ENCODE measurements at regions not wholly inside any gene's neighbourhood (a gene's known extent, or its start where the extent isn't known, plus 50 kb on each side); places are given as distances from the start of the nearest gene placed in this dataset.

GRCh38 chr6:165742047-165742446 lies 79.0 kb upstream of the PDE10A start:
- no peak for ATAC-seq (replicated peaks; ENCODE audit: extremely low read depth, poor library complexity, severe bottlenecking)
- H3K27ac Mint-ChIP-seq (ENCODE audit: low read depth) = no peak overlapping the region
- H3K27me3 Mint-ChIP-seq = no peaks in the 10 kb centered on the region
- H3K36me3 Mint-ChIP-seq (ENCODE audit: insufficient read depth) = no peaks in the 10 kb centered on the region
- H3K4me1 Mint-ChIP-seq = no peaks in the 10 kb centered on the region
- no peaks in the 10 kb centered on the region for H3K9me3 Mint-ChIP-seq
- no peak for DNase-seq (ENCODE audit: low spot score in 2 of 2)
- H3K4me3 Mint-ChIP-seq = no peak overlapping the region

- ATAC-seq (replicated peaks; ENCODE audit: extremely low read depth, poor library complexity, severe bottlenecking) = no peak
- H3K27me3 Mint-ChIP-seq = no peaks in the 10 kb centered on the region
Measured at GRCh38 chr6:165737396-165737795, 74.4 kb upstream of the PDE10A start.

GRCh38 chr6:165735065-165735464 lies 72.0 kb upstream of the PDE10A start:
- Mint-ChIP-seq H3K9me3 (peaks cover 7% of the 10 kb centered on the region), H3K4me3 (no peak overlapping the region), H3K36me3 (ENCODE audit: insufficient read depth) (no peaks in the 10 kb centered on the region), H3K27ac (ENCODE audit: low read depth) (no peak overlapping the region), H3K27me3 (no peaks in the 10 kb centered on the region), H3K4me1 (no peaks in the 10 kb centered on the region)
- no peak for ATAC-seq (replicated peaks; ENCODE audit: extremely low read depth, poor library complexity, severe bottlenecking)
- DNase-seq (ENCODE audit: low spot score in 2 of 2) = no peak

More at GRCh38 chr6:165737396-165737795, 74.4 kb upstream of the PDE10A start:
- no peaks in the 10 kb centered on the region for H3K36me3 Mint-ChIP-seq (ENCODE audit: insufficient read depth)
- no peak overlapping the region for H3K27ac Mint-ChIP-seq (ENCODE audit: low read depth)
- no peak overlapping the region for H3K4me3 Mint-ChIP-seq
- H3K4me1 Mint-ChIP-seq = no peaks in the 10 kb centered on the region
- no peak for DNase-seq (ENCODE audit: low spot score in 2 of 2)
- H3K9me3 Mint-ChIP-seq = peaks cover 7% of the 10 kb centered on the region

- Mint-ChIP-seq H3K36me3 (ENCODE audit: insufficient read depth) (no peaks in the 10 kb centered on the region), H3K4me3 (no peak overlapping the region), H3K9me3 (peaks cover 7% of the 10 kb centered on the region), H3K27ac (ENCODE audit: low read depth) (no peak overlapping the region), H3K4me1 (no peaks in the 10 kb centered on the region), H3K27me3 (no peaks in the 10 kb centered on the region)
- ATAC-seq (replicated peaks; ENCODE audit: extremely low read depth, poor library complexity, severe bottlenecking) = no peak
- DNase-seq (ENCODE audit: low spot score in 2 of 2) = no peak
Measured at GRCh38 chr6:165733489-165733791, 70.4 kb upstream of the PDE10A start.

- H3K36me3 Mint-ChIP-seq (ENCODE audit: insufficient read depth) = no peaks in the 10 kb centered on the region
- peaks cover 7% of the 10 kb centered on the region for H3K9me3 Mint-ChIP-seq
- H3K27ac Mint-ChIP-seq (ENCODE audit: low read depth) = no peak overlapping the region
- no peak overlapping the region for H3K4me3 Mint-ChIP-seq
- H3K4me1 Mint-ChIP-seq = no peaks in the 10 kb centered on the region
- DNase-seq (ENCODE audit: low spot score in 2 of 2) (no peak), ATAC-seq (replicated peaks; ENCODE audit: extremely low read depth, poor library complexity, severe bottlenecking) (no peak)
- H3K27me3 Mint-ChIP-seq = no peaks in the 10 kb centered on the region
Measured at GRCh38 chr6:165732696-165733488, 69.9 kb upstream of the PDE10A start.

- no peak for ATAC-seq (replicated peaks; ENCODE audit: extremely low read depth, poor library complexity, severe bottlenecking)
- Mint-ChIP-seq H3K27me3 (no peaks in the 10 kb centered on the region), H3K36me3 (ENCODE audit: insufficient read depth) (no peaks in the 10 kb centered on the region), H3K9me3 (no peaks in the 10 kb centered on the region), H3K27ac (ENCODE audit: low read depth) (no peak overlapping the region), H3K4me1 (no peaks in the 10 kb centered on the region), H3K4me3 (no peak overlapping the region)
- no peak for DNase-seq (ENCODE audit: low spot score in 2 of 2)
Measured at GRCh38 chr6:165729307-165729936, 66.4 kb upstream of the PDE10A start.

GRCh38 chr6:165728216-165728615 lies 65.2 kb upstream of the PDE10A start:
- ATAC-seq (replicated peaks; ENCODE audit: extremely low read depth, poor library complexity, severe bottlenecking) (no peak), DNase-seq (ENCODE audit: low spot score in 2 of 2) (no peak)
- Mint-ChIP-seq H3K27me3 (no peaks in the 10 kb centered on the region), H3K4me3 (no peak overlapping the region), H3K9me3 (no peaks in the 10 kb centered on the region), H3K36me3 (ENCODE audit: insufficient read depth) (no peaks in the 10 kb centered on the region), H3K27ac (ENCODE audit: low read depth) (no peak overlapping the region), H3K4me1 (no peaks in the 10 kb centered on the region)

GRCh38 chr6:165726965-165727381 lies 63.9 kb upstream of the PDE10A start:
- H3K36me3 Mint-ChIP-seq (ENCODE audit: insufficient read depth) = no peaks in the 10 kb centered on the region
- no peak for ATAC-seq (replicated peaks; ENCODE audit: extremely low read depth, poor library complexity, severe bottlenecking)
- H3K27ac Mint-ChIP-seq (ENCODE audit: low read depth) = no peak overlapping the region
- H3K9me3 Mint-ChIP-seq = no peaks in the 10 kb centered on the region
- no peak overlapping the region for H3K4me3 Mint-ChIP-seq
- no peaks in the 10 kb centered on the region for H3K27me3 Mint-ChIP-seq
- no peak for DNase-seq (ENCODE audit: low spot score in 2 of 2)
- H3K4me1 Mint-ChIP-seq = no peaks in the 10 kb centered on the region

GRCh38 chr6:165726290-165726875 lies 63.3 kb upstream of the PDE10A start:
- DNase-seq (ENCODE audit: low spot score in 2 of 2) = no peak
- Mint-ChIP-seq H3K4me1 (no peaks in the 10 kb centered on the region), H3K4me3 (no peak overlapping the region), H3K27me3 (no peaks in the 10 kb centered on the region), H3K36me3 (ENCODE audit: insufficient read depth) (no peaks in the 10 kb centered on the region), H3K9me3 (no peaks in the 10 kb centered on the region), H3K27ac (ENCODE audit: low read depth) (no peak overlapping the region)
- ATAC-seq (replicated peaks; ENCODE audit: extremely low read depth, poor library complexity, severe bottlenecking) = no peak

- ATAC-seq (replicated peaks; ENCODE audit: extremely low read depth, poor library complexity, severe bottlenecking) = no peak
- DNase-seq (ENCODE audit: low spot score in 2 of 2) = no peak
- no peak overlapping the region for H3K4me3 Mint-ChIP-seq
- H3K36me3 Mint-ChIP-seq (ENCODE audit: insufficient read depth) = no peaks in the 10 kb centered on the region
- no peak overlapping the region for H3K27ac Mint-ChIP-seq (ENCODE audit: low read depth)
- no peaks in the 10 kb centered on the region for H3K27me3 Mint-ChIP-seq
- H3K4me1 Mint-ChIP-seq = no peaks in the 10 kb centered on the region
- H3K9me3 Mint-ChIP-seq = no peaks in the 10 kb centered on the region
Measured at GRCh38 chr6:165725201-165725600, 62.2 kb upstream of the PDE10A start.

GRCh38 chr6:165723326-165723725 lies 60.3 kb upstream of the PDE10A start:
- DNase-seq (ENCODE audit: low spot score in 2 of 2) = no peak
- no peak overlapping the region for H3K4me3 Mint-ChIP-seq
- no peaks in the 10 kb centered on the region for H3K36me3 Mint-ChIP-seq (ENCODE audit: insufficient read depth)

GRCh38 chr6:165722022-165722421 lies 59.0 kb upstream of the PDE10A start:
- ATAC-seq (replicated peaks; ENCODE audit: extremely low read depth, poor library complexity, severe bottlenecking) = no peak
- Mint-ChIP-seq H3K4me3 (no peak overlapping the region), H3K9me3 (no peaks in the 10 kb centered on the region), H3K36me3 (ENCODE audit: insufficient read depth) (no peaks in the 10 kb centered on the region), H3K4me1 (no peaks in the 10 kb centered on the region), H3K27ac (ENCODE audit: low read depth) (no peak overlapping the region), H3K27me3 (peaks cover 21% of the 10 kb centered on the region)
- DNase-seq (ENCODE audit: low spot score in 2 of 2) = no peak

More at GRCh38 chr6:165723326-165723725, 60.3 kb upstream of the PDE10A start:
- Mint-ChIP-seq H3K27ac (ENCODE audit: low read depth) (no peak overlapping the region), H3K4me1 (no peaks in the 10 kb centered on the region), H3K27me3 (peaks cover 12% of the 10 kb centered on the region), H3K9me3 (no peaks in the 10 kb centered on the region)
- ATAC-seq (replicated peaks; ENCODE audit: extremely low read depth, poor library complexity, severe bottlenecking) = no peak

- H3K9me3 Mint-ChIP-seq = no peaks in the 10 kb centered on the region
- peaks cover 21% of the 10 kb centered on the region for H3K27me3 Mint-ChIP-seq
- H3K27ac Mint-ChIP-seq (ENCODE audit: low read depth) = no peak overlapping the region
- H3K4me3 Mint-ChIP-seq = no peak overlapping the region
- H3K36me3 Mint-ChIP-seq (ENCODE audit: insufficient read depth) = no peaks in the 10 kb centered on the region
- ATAC-seq (replicated peaks; ENCODE audit: extremely low read depth, poor library complexity, severe bottlenecking) (no peak), DNase-seq (ENCODE audit: low spot score in 2 of 2) (no peak)
- H3K4me1 Mint-ChIP-seq = no peaks in the 10 kb centered on the region
Measured at GRCh38 chr6:165721356-165721755, 58.3 kb upstream of the PDE10A start.

Measured in central memory CD8-positive, alpha-beta T cell (primary cell).